ENCODE measurements at regions not wholly inside any gene's neighbourhood (a gene's known extent, or its start where the extent isn't known, plus 50 kb on each side); places are given as distances from the start of the nearest gene placed in this dataset.
A peak's percentile ranks its signal among the peaks of the same experiment; 100 is the strongest.

GRCh38 chr20:22307409-22307808 lies 277.0 kb downstream of the FOXA2 start:
- DNase-seq = no peak

- no peak for DNase-seq
Observed at GRCh38 chr20:22305381-22305780, 279.0 kb downstream of the FOXA2 start.

GRCh38 chr20:22303523-22303922 lies 280.8 kb downstream of the FOXA2 start:
- DNase-seq = no peak

- no peak for DNase-seq
Observed at GRCh38 chr20:22302039-22302438, 282.3 kb downstream of the FOXA2 start.

GRCh38 chr20:22293886-22294285 lies 290.5 kb downstream of the FOXA2 start:
- no peak for DNase-seq

GRCh38 chr20:22289442-22289841 lies 294.9 kb downstream of the FOXA2 start:
- DNase-seq = no peak

GRCh38 chr20:22288957-22289356 lies 295.4 kb downstream of the FOXA2 start:
- no peak for DNase-seq

- DNase-seq = no peak
Observed at GRCh38 chr20:22288156-22288555, 296.2 kb downstream of the FOXA2 start.

GRCh38 chr20:22285555-22285954 lies 298.8 kb downstream of the FOXA2 start:
- DNase-seq = no peak

GRCh38 chr20:22282696-22283095 lies 301.7 kb downstream of the FOXA2 start:
- no peak for DNase-seq

GRCh38 chr20:22274330-22274729 lies 310.0 kb downstream of the FOXA2 start:
- DNase-seq = no peak

- no peak for DNase-seq
Observed at GRCh38 chr20:22268675-22269074, 315.7 kb downstream of the FOXA2 start.

GRCh38 chr20:22264917-22265316 lies 319.5 kb downstream of the FOXA2 start:
- no peak for DNase-seq

GRCh38 chr20:22260506-22260905 lies 323.9 kb downstream of the FOXA2 start:
- no peak for DNase-seq

GRCh38 chr20:22257912-22258311 lies 326.5 kb downstream of the FOXA2 start:
- no peak for DNase-seq

GRCh38 chr20:22248051-22248667 lies 336.2 kb downstream of the FOXA2 start:
- peak; percentile 25 for DNase-seq

GRCh38 chr20:22245139-22245538 lies 339.2 kb downstream of the FOXA2 start:
- DNase-seq = no peak

- no peak for DNase-seq
Observed at GRCh38 chr20:22243067-22243466, 341.3 kb downstream of the FOXA2 start.

- DNase-seq = no peak
Observed at GRCh38 chr20:22241609-22242008, 342.8 kb downstream of the FOXA2 start.

- no peak for DNase-seq
Observed at GRCh38 chr20:22232923-22233322, 351.4 kb downstream of the FOXA2 start.

- no peak for DNase-seq
Observed at GRCh38 chr20:22232473-22232872, 351.9 kb downstream of the FOXA2 start.

GRCh38 chr20:22226849-22227700 lies 357.3 kb downstream of the FOXA2 start:
- DNase-seq = no peak

GRCh38 chr20:22223236-22223635 lies 361.1 kb downstream of the FOXA2 start:
- no peak for DNase-seq

- no peak for DNase-seq
Observed at GRCh38 chr20:22217712-22218352, 366.5 kb downstream of the FOXA2 start.
